ENCODE measurements at regions not wholly inside any gene's neighbourhood (a gene's known extent, or its start where the extent isn't known, plus 50 kb on each side); places are given as distances from the start of the nearest gene placed in this dataset.

- Histone ChIP-seq H4K91ac (replicated peaks; ENCODE audit: insufficient read length, low read length) (no peak overlapping the region), H2BK15ac (ENCODE audit: low read length) (no peak overlapping the region), H3K14ac (ENCODE audit: insufficient read length) (no peak overlapping the region), H3K9me3 (ENCODE audit: insufficient read depth in 2 of 2, low read depth in 1 of 2, low read length in 1 of 2) (no peaks in the 10 kb centered on the region), H3K56ac (replicated peaks; ENCODE audit: insufficient read length, low read depth, low read length) (no peak overlapping the region), H3K27ac (ENCODE audit: low read depth, low read length) (no peak overlapping the region), H2AFZ (ENCODE audit: low read length) (no peak overlapping the region), H3K18ac (ENCODE audit: extremely low read depth, low read length) (no peak overlapping the region), H4K20me1 (replicated peaks in 1 of 2; ENCODE audit: control insufficient read depth in 1 of 2, insufficient read depth in 2 of 2, low read length in 2 of 2) (no peaks in the 10 kb centered on the region), H4K5ac (ENCODE audit: insufficient read length, low read depth, low read length) (no peak overlapping the region), H3K23ac (ENCODE audit: insufficient read length) (no peak overlapping the region), H3K4me1 (replicated peaks in 1 of 4; ENCODE audit: control insufficient read depth in 3 of 4, insufficient read depth in 4 of 4, low read length in 3 of 4) (peaks cover 0 to 9% (median 5%) of the 10 kb centered on the region in 4 experiments; a peak in 5 of 7 replicates), H3K9ac (replicated peaks in 1 of 4; ENCODE audit: extremely low read depth in 1 of 4, low read depth in 3 of 4, low read length in 3 of 4) (no peak overlapping the region), H3K4ac (replicated peaks; ENCODE audit: insufficient read length, low read depth, low read length) (no peak overlapping the region), H4K8ac (ENCODE audit: extremely low read depth, insufficient read depth, low read length) (no peak overlapping the region), H3K36me3 (ENCODE audit: control insufficient read depth in 2 of 4, insufficient read depth in 4 of 4, low read length in 3 of 4) (no peaks in the 10 kb centered on the region; a peak in 1 of 8 replicates), H3K4me2 (ENCODE audit: insufficient read depth in 1 of 2, low read depth in 2 of 2, low read length in 2 of 2) (no peak overlapping the region; a peak in 1 of 4 replicates), H2BK120ac (replicated peaks; ENCODE audit: low read depth, low read length) (no peak overlapping the region), H2AK5ac (ENCODE audit: low read depth, low read length) (no peak overlapping the region), H3K79me1 (ENCODE audit: low read depth, low read length) (no peaks in the 10 kb centered on the region), H3K27me3 (replicated peaks in 1 of 4; ENCODE audit: control insufficient read depth in 3 of 4, extremely low read depth in 1 of 4, insufficient read depth in 3 of 4, low read length in 3 of 4) (peaks cover 16 to 58% (median 28%) of the 10 kb centered on the region in 4 experiments; a peak in 5 of 7 replicates), H3K4me3 (ENCODE audit: extremely low read depth in 1 of 4, insufficient read depth in 2 of 4, low read depth in 3 of 4, low read length in 4 of 4) (no peak overlapping the region), H3K23me2 (ENCODE audit: low read depth, low read length) (no peaks in the 10 kb centered on the region), H2BK5ac (ENCODE audit: low read depth, low read length) (no peak overlapping the region), H3K79me2 (ENCODE audit: control insufficient read depth in 1 of 2, insufficient read depth in 2 of 2, low read length in 2 of 2) (no peaks in the 10 kb centered on the region), H2BK20ac (ENCODE audit: low read length) (no peak overlapping the region), H2BK12ac (ENCODE audit: low read depth, low read length) (no peak overlapping the region)
- FAIRE-seq, result no peak
- 89% methylated on average over 2 of the region's 2 CpGs; no CpG with 5 or more reads in 1 of the 2 experiments for WGBS, 2 experiments (ENCODE audit: extremely low coverage in 1 of 2, insufficient coverage in 1 of 2, insufficient read length in 1 of 2, insufficient replicate concordance in 2 of 2, low coverage in 1 of 2, low lambda C conversion rate in 2 of 2, missing lambda C conversion rate in 1 of 2)
- CTCF ChIA-PET (ENCODE audit: partially characterized antibody), result interaction anchor here (1.2 to 2.0 kb wide), 5 partner anchors 9 to 194 kb away, joined by 3 to 9 read pairs (median 5); no protein-coding TSS in a partner anchor
- POLR2A ChIA-PET (ENCODE audit: partially characterized antibody), result no interaction called here
- no peak for DNase-seq (ENCODE audit: low read depth in 1 of 2, low spot score in 2 of 2)
- TF ChIP-seq TBP (IDR thresholded peaks at IDR 0.05; ENCODE audit: low read depth, low read length), result no peak
- no peak for TF ChIP-seq HDAC2 (IDR thresholded peaks at IDR 0.05; ENCODE audit: borderline replicate concordance in 1 of 2, low read depth in 2 of 2, low read length in 2 of 2)
- TF ChIP-seq RXRA (IDR thresholded peaks at IDR 0.05; ENCODE audit: insufficient read depth, low read depth, low read length), result no peak
- TF ChIP-seq SUZ12 (IDR thresholded peaks at IDR 0.05; ENCODE audit: low read length), result no peak
- TF ChIP-seq ZNF274 (IDR thresholded peaks at IDR 0.05; ENCODE audit: borderline replicate concordance, extremely low read depth, low read length), result no peak
- TF ChIP-seq GABPA (IDR thresholded peaks at IDR 0.05; ENCODE audit: borderline replicate concordance, insufficient read depth, low read length), result no peak
- TF ChIP-seq, protein P1, sequence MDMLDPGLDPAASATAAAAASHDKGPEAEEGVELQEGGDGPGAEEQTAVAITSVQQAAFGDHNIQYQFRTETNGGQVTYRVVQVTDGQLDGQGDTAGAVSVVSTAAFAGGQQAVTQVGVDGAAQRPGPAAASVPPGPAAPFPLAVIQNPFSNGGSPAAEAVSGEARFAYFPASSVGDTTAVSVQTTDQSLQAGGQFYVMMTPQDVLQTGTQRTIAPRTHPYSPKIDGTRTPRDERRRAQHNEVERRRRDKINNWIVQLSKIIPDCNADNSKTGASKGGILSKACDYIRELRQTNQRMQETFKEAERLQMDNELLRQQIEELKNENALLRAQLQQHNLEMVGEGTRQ (IDR thresholded peaks at IDR 0.05; ENCODE audit: low read length), result no peak
- TF ChIP-seq BCL11A (IDR thresholded peaks at IDR 0.05; ENCODE audit: low read depth in 2 of 2, low read length in 2 of 2), result no peak
- no peak for TF ChIP-seq POLR2AphosphoS5 (IDR thresholded peaks at IDR 0.05; ENCODE audit: low read depth, low read length)
- TF ChIP-seq KDM1A (IDR thresholded peaks at IDR 0.05; ENCODE audit: borderline replicate concordance, low read length), result no peak
- TF ChIP-seq TEAD4 (IDR thresholded peaks at IDR 0.05; ENCODE audit: low read depth, low read length), result no peak
- no peak for TF ChIP-seq CHD1 (IDR thresholded peaks at IDR 0.05; ENCODE audit: low read depth, low read length)
These were observed 56.1 kb upstream of the ARID5B start for GRCh38 chr10:61845196-61845949.
